Lung (tissue), 11 donors: ENCODE measurements at regions not wholly inside any gene's neighbourhood (a gene's known extent, or its start where the extent isn't known, plus 50 kb on each side); places are given as distances from the start of the nearest gene placed in this dataset.

Experiments
- ATAC-seq: fragments of 200-7000 bp; cut with Tn5 transposase; one replicate; pipeline ENCODE4 v1.9.1; 2020; ENCODE audit warnings: moderate number of reproducible peaks; ENCODE audit not compliant: insufficient read depth, low FRiP score
- DNase-seq, 3 donors: peaks; one replicate each; pipeline ENCODE4 v3.0.0-alpha.2; 2013 to 2017
- H3K27ac ChIP-seq, 2 donors: one replicate each; pipeline ENCODE4 v1.5.1; 2013; ENCODE audit warnings: mild to moderate bottlenecking in 2 of 2, moderate library complexity in 2 of 2, control low read depth in 1 of 2, inconsistent platforms in 1 of 2, low read depth in 1 of 2, low read length in 1 of 2
- H3K27me3 ChIP-seq, 3 donors: one replicate each; pipeline ENCODE4 v1.5.1; 2013; ENCODE audit warnings: low read length in 2 of 3; ENCODE audit not compliant: control insufficient read depth in 3 of 3, insufficient read depth in 3 of 3
- H3K36me3 ChIP-seq, 4 donors: one replicate each; pipeline ENCODE4 v1.5.1; 2013; ENCODE audit warnings: low read length in 4 of 4, mild to moderate bottlenecking in 1 of 4, moderate library complexity in 1 of 4; ENCODE audit not compliant: control insufficient read depth in 4 of 4, insufficient read depth in 4 of 4
- H3K4me1 ChIP-seq, 5 donors: one replicate each; pipeline ENCODE4 v1.5.1; 2013; ENCODE audit warnings: low read length in 5 of 5, mild to moderate bottlenecking in 2 of 5, moderate library complexity in 1 of 5; ENCODE audit not compliant: control insufficient read depth in 5 of 5, insufficient read depth in 5 of 5
- H3K4me3 ChIP-seq: one replicate; pipeline ENCODE4 v1.5.1; 2013; ENCODE audit warnings: mild to moderate bottlenecking, control low read depth, moderate library complexity
- H3K9ac ChIP-seq, 2 donors: one replicate each; pipeline ENCODE4 v1.5.1; 2013; ENCODE audit warnings: low read length in 2 of 2, control low read depth in 1 of 2; ENCODE audit not compliant: insufficient read depth in 1 of 2
- H3K9me3 ChIP-seq, 4 donors: one replicate each; pipeline ENCODE4 v1.5.1; 2013; ENCODE audit warnings: low read length in 3 of 4, mild to moderate bottlenecking in 1 of 4, moderate library complexity in 1 of 4; ENCODE audit not compliant: control insufficient read depth in 4 of 4, insufficient read depth in 3 of 4
- CTCF ChIP-seq: IDR thresholded peaks from 2 replicates; pipeline ENCODE4 v1.5.1; 2012; ENCODE audit warnings: mild to moderate bottlenecking; ENCODE audit errors: control extremely low read depth, extremely low read depth
- WGBS, 2 donors: extraction: QIAGEN DNeasy Blood & Tissue Kit; methylation state at CpG; one replicate each; pipeline ENCODE4 v1.1.7; 2013; 5-methylcytosine and 5-hydroxymethylcytosine counted together
- donor health status: control.
- donor health status: control.
- donor health status: Bipolar disorder and iron deficiency.
- donor health status: healthy.
- donor health status: DM: yes; HTN: yes; CAD: no.

GRCh38 chr5:3352711-3353110 is 242.9 kb upstream of the IRX1 start:
- DNase-seq = no peak
- Histone ChIP-seq H3K4me3 (no peak overlapping the region), H3K27ac (no peak overlapping the region), H3K9me3 (peaks cover 0 to 9% (median 0%) of the 10 kb centered on the region in 4 donors), H3K4me1 (no peaks in the 10 kb centered on the region), H3K9ac (no peak overlapping the region), H3K36me3 (no peaks in the 10 kb centered on the region), H3K27me3 (no peaks in the 10 kb centered on the region)
- no peak for ATAC-seq
- 82 to 83% methylated on average over 8 of the region's 8 CpGs for WGBS, 2 donors
- TF ChIP-seq CTCF = no peak

GRCh38 chr5:3351581-3352442 is 243.8 kb upstream of the IRX1 start:
- Histone ChIP-seq H3K27ac (no peak overlapping the region), H3K36me3 (no peaks in the 10 kb centered on the region), H3K9me3 (peaks cover 0 to 9% (median 0%) of the 10 kb centered on the region in 4 donors), H3K4me1 (no peaks in the 10 kb centered on the region), H3K27me3 (no peaks in the 10 kb centered on the region), H3K4me3 (no peak overlapping the region), H3K9ac (no peak overlapping the region)
- no peak for TF ChIP-seq CTCF
- ATAC-seq = no peak
- 78 to 81% methylated on average over 10 of the region's 10 CpGs for WGBS, 2 donors
- DNase-seq = no peak

- Histone ChIP-seq H3K4me3 (no peak overlapping the region), H3K36me3 (no peaks in the 10 kb centered on the region), H3K27me3 (no peaks in the 10 kb centered on the region), H3K27ac (no peak overlapping the region), H3K9me3 (peaks cover 0 to 11% (median 0%) of the 10 kb centered on the region in 4 donors), H3K4me1 (no peaks in the 10 kb centered on the region), H3K9ac (no peak overlapping the region)
- WGBS, 2 donors = 85 to 91% methylated on average over 5 of the region's 5 CpGs
- DNase-seq = no peak
- TF ChIP-seq CTCF = no peak
- no peak for ATAC-seq
Measured at GRCh38 chr5:3350781-3351180, 244.9 kb upstream of the IRX1 start.
